GM23338 (cell line): ENCODE measurements at regions not wholly inside any gene's neighbourhood (a gene's known extent, or its start where the extent isn't known, plus 50 kb on each side); places are given as distances from the start of the nearest gene placed in this dataset.

ENCODE experiments used
- CREB1 ChIP-seq: fragments of 250-450 bp; sonication (Bioruptor Pico); IDR thresholded peaks from 2 replicates; pipeline ENCODE4 v1.5.0; 2020; ENCODE audit warnings: low read depth, mild to moderate bottlenecking, moderate library complexity
- CTCF ChIP-seq, 2 experiments: fragments of 200-600 bp in 1 of 2; sonication (generic) in 1 of 2; conservative IDR thresholded peaks; 2 replicates each; pipeline versions ENCODE4 v1.5.1 to v1.6.1; 2016 to 2017; ENCODE audit warnings: antibody characterized with exemption in 2 of 2, low read depth in 2 of 2, mild to moderate bottlenecking in 2 of 2, moderate library complexity in 1 of 2
- ETS1 ChIP-seq: IDR thresholded peaks from 2 replicates; pipeline ENCODE4 v1.6.1; 2016; ENCODE audit warnings: antibody characterized with exemption
- EZH2 ChIP-seq: fragments of 200-600 bp; sonication (generic); IDR thresholded peaks from one replicate; pipeline ENCODE4 v1.8.0; 2017; ENCODE audit warnings: antibody characterized with exemption, mild to moderate bottlenecking, low read depth; ENCODE audit not compliant: unreplicated experiment
- EZH2phosphoT487 ChIP-seq: fragments of 200-600 bp; sonication (generic); IDR thresholded peaks from one replicate; pipeline ENCODE4 v1.8.1; 2018; ENCODE audit warnings: antibody characterized with exemption; ENCODE audit not compliant: unreplicated experiment
- JUNB ChIP-seq: IDR thresholded peaks from one replicate; pipeline ENCODE4 v1.6.1; 2016; ENCODE audit warnings: antibody characterized with exemption; ENCODE audit not compliant: unreplicated experiment
- NANOG ChIP-seq: IDR thresholded peaks from 2 replicates; pipeline ENCODE4 v1.6.1; 2016; ENCODE audit warnings: antibody characterized with exemption, borderline replicate concordance
- POLR2AphosphoS5 ChIP-seq: IDR thresholded peaks from 2 replicates; pipeline ENCODE4 v1.6.1; 2016; ENCODE audit warnings: antibody characterized with exemption, low read depth
- REST ChIP-seq: IDR thresholded peaks from one replicate; pipeline ENCODE4 v1.6.1; 2018; ENCODE audit warnings: antibody characterized with exemption; ENCODE audit not compliant: unreplicated experiment
- STAT1 ChIP-seq: IDR thresholded peaks from one replicate; pipeline ENCODE4 v1.6.1; 2016; ENCODE audit warnings: antibody characterized with exemption; ENCODE audit not compliant: unreplicated experiment
- ZNF114 ChIP-seq: fragments of 250-450 bp; sonication (Bioruptor Pico); IDR thresholded peaks from 2 replicates; pipeline ENCODE4 v1.5.0; 2020; ENCODE audit warnings: mild to moderate bottlenecking, moderate library complexity
- ZNF331 ChIP-seq: fragments of 250-450 bp; sonication (Bioruptor Pico); IDR thresholded peaks from 2 replicates; pipeline ENCODE4 v1.5.0; 2020; ENCODE audit warnings: low read depth, mild to moderate bottlenecking, moderate library complexity
- ZNF462 ChIP-seq: fragments of 250-450 bp; sonication (Bioruptor Pico); IDR thresholded peaks from 2 replicates; pipeline ENCODE4 v1.5.0; 2020; ENCODE audit warnings: mild to moderate bottlenecking, moderate library complexity

- TF ChIP-seq EZH2 (no peak), CTCF (conservative IDR thresholded peaks at IDR 0.05; ENCODE audit: low read depth in 2 of 2) (0 out of 4 replicates have a peak, but pooled peaks of 1 of the 2 experiments have one; percentile 4), POLR2AphosphoS5 (no peak), EZH2phosphoT487 (no peak), REST (no peak), STAT1 (no peak), ZNF331 (CRISPR knock-in tag) (no peak), ZNF462 (CRISPR knock-in tag) (no peak), JUNB (no peak), CREB1 (CRISPR knock-in tag) (no peak), NANOG (no peak), ETS1 (no peak), ZNF114 (CRISPR knock-in tag) (no peak)
Measured at GRCh38 chr12:116385486-116386217, 108.2 kb upstream of the MED13L start.
